ENCODE measurements at regions not wholly inside any gene's neighbourhood (a gene's known extent, or its start where the extent isn't known, plus 50 kb on each side); places are given as distances from the start of the nearest gene placed in this dataset.

GRCh38 chr12:71236133-71236660, 78.4 kb upstream of the TSPAN8 start:
- TF ChIP-seq EZH2 (IDR thresholded peaks at IDR 0.05; ENCODE audit: borderline replicate concordance, low read depth, low read length, severe bottlenecking) (no peak), MYC (IDR thresholded peaks at IDR 0.05; ENCODE audit: low read depth, low read length) (no peak), MAX (IDR thresholded peaks at IDR 0.05; ENCODE audit: insufficient read depth, insufficient read length) (no peak), CTCF (IDR thresholded peaks at IDR 0.05; ENCODE audit: extremely low read depth in 1 of 2, insufficient read depth in 1 of 2, low read depth in 1 of 2, low read length in 2 of 2) (no peak), GATA2 (IDR thresholded peaks at IDR 0.05; ENCODE audit: insufficient read depth, insufficient read length, low read depth, low read length) (no peak), FOS (IDR thresholded peaks at IDR 0.05; ENCODE audit: borderline replicate concordance, insufficient read depth, low read length) (no peak), JUN (IDR thresholded peaks at IDR 0.05; ENCODE audit: borderline replicate concordance, insufficient read depth, insufficient read length, low read depth) (no peak), POLR2A (IDR thresholded peaks at IDR 0.05; ENCODE audit: low read depth, low read length) (no peak), POLR2AphosphoS5 (IDR thresholded peaks at IDR 0.05; ENCODE audit: insufficient read depth, low read depth, low read length) (no peak)
- Histone ChIP-seq H4K20me1 (replicated peaks; ENCODE audit: control insufficient read depth, extremely low read depth, insufficient read depth, low read length) (no peaks in the 10 kb centered on the region), H3K4me3 (replicated peaks in 1 of 3; ENCODE audit: insufficient read depth in 1 of 3, low read depth in 1 of 3, low read length in 3 of 3) (no peak overlapping the region), H3K4me1 (ENCODE audit: control insufficient read depth, extremely low read depth, insufficient read depth, low read length) (no peaks in the 10 kb centered on the region), H3K27ac (ENCODE audit: insufficient read depth, low read depth, low read length) (no peak overlapping the region), H2AFZ (ENCODE audit: low read depth, low read length) (no peak overlapping the region), H3K4me2 (ENCODE audit: insufficient read depth, low read length) (no peak overlapping the region), H3K9me1 (replicated peaks; ENCODE audit: control insufficient read depth, extremely low read depth, insufficient read depth, low read length) (no peaks in the 10 kb centered on the region), H3K36me3 (ENCODE audit: control insufficient read depth in 2 of 2, extremely low read depth in 1 of 2, insufficient read depth in 2 of 2, low read length in 2 of 2) (no peaks in the 10 kb centered on the region), H3K9me3 (replicated peaks; ENCODE audit: control insufficient read depth, insufficient read depth, low read length) (no peaks in the 10 kb centered on the region), H3K9ac (replicated peaks; ENCODE audit: extremely low read depth, insufficient read depth, low read length) (no peak overlapping the region), H3K27me3 (ENCODE audit: control insufficient read depth in 2 of 2, insufficient read depth in 2 of 2, low read length in 2 of 2) (no peaks in the 10 kb centered on the region), H3K79me2 (ENCODE audit: control insufficient read depth, insufficient read depth, low read length) (no peaks in the 10 kb centered on the region)
- no TSS peak for BruUV-seq (replicated peaks)
- CTCF ChIA-PET = no interaction called here
- POLR2A ChIA-PET = no interaction called here
- no peak for FAIRE-seq
- no peak for DNase-seq (ENCODE audit: low read depth, low spot score)
- dilution Hi-C loops (cut with MboI; ENCODE audit: extremely low pct_ligation_motif_present, low sequenced_read_pairs) = no loop called here
- intact Hi-C loops (cut with micrococcal nuclease) = no loop called here
